ENCODE measurements at regions not wholly inside any gene's neighbourhood (a gene's known extent, or its start where the extent isn't known, plus 50 kb on each side); places are given as distances from the start of the nearest gene placed in this dataset.

GRCh38 chr4:170581969-170582368 is 492.2 kb upstream of the AADAT start:
- no peak for DNase-seq (ENCODE audit: low spot score)
- Mint-ChIP-seq H3K9me3 (no peaks in the 10 kb centered on the region), H3K4me1 (peaks cover 5% of the 10 kb centered on the region; the same call in 1 of the 3 replicates), H3K27me3 (ENCODE audit: insufficient read depth, low read depth, poor library complexity) (no peaks in the 10 kb centered on the region), H3K4me3 (no peak overlapping the region), H3K36me3 (ENCODE audit: low read depth) (no peaks in the 10 kb centered on the region; the same call in 2 of the 3 replicates), H3K27ac (peak overlapping the region; percentile 89)
- Histone ChIP-seq H2AFZ (peak overlapping the region; percentile 56; the same call in 1 of the 2 replicates), H3K9me2 (ENCODE audit: insufficient read depth) (no peaks in the 10 kb centered on the region), H3F3A (replicated peaks; ENCODE audit: low read depth) (no peaks in the 10 kb centered on the region), H3K27me3 (ENCODE audit: insufficient read depth) (no peaks in the 10 kb centered on the region), H3K4me2 (no peak overlapping the region), H3K79me2 (replicated peaks; ENCODE audit: insufficient read depth) (no peaks in the 10 kb centered on the region), H4K20me1 (replicated peaks; ENCODE audit: insufficient read depth) (no peaks in the 10 kb centered on the region), H3K27ac (ENCODE audit: low read depth) (no peak overlapping the region), H3K4me1 (ENCODE audit: insufficient read depth) (no peaks in the 10 kb centered on the region), H3K4me3 (no peak overlapping the region), H3K36me3 (ENCODE audit: insufficient read depth) (no peaks in the 10 kb centered on the region)
- TF ChIP-seq JUNB (IDR thresholded peaks at IDR 0.05; ENCODE audit: unreplicated experiment): no peak
- no peak for TF ChIP-seq EZH2phosphoT487 (IDR thresholded peaks at IDR 0.05; ENCODE audit: unreplicated experiment)
- no peak for TF ChIP-seq CREB1 (CRISPR knock-in tag; IDR thresholded peaks at IDR 0.05; ENCODE audit: low read depth)
- TF ChIP-seq EZH2 (IDR thresholded peaks at IDR 0.05; ENCODE audit: low read depth, unreplicated experiment): no peak
- TF ChIP-seq NANOG (IDR thresholded peaks at IDR 0.05; ENCODE audit: borderline replicate concordance): no peak
- no peak for TF ChIP-seq REST (IDR thresholded peaks at IDR 0.05; ENCODE audit: unreplicated experiment)
- TF ChIP-seq CTCF (conservative IDR thresholded peaks at IDR 0.05; ENCODE audit: low read depth in 2 of 2): no peak
- no peak for TF ChIP-seq ZNF331 (CRISPR knock-in tag; IDR thresholded peaks at IDR 0.05; ENCODE audit: low read depth)
- no peak for TF ChIP-seq ETS1 (IDR thresholded peaks at IDR 0.05)
- no peak for TF ChIP-seq ZNF462 (CRISPR knock-in tag; IDR thresholded peaks at IDR 0.05)
- no peak for TF ChIP-seq STAT1 (IDR thresholded peaks at IDR 0.05; ENCODE audit: unreplicated experiment)
- no peak for TF ChIP-seq ZNF114 (CRISPR knock-in tag; IDR thresholded peaks at IDR 0.05)
- TF ChIP-seq POLR2AphosphoS5 (IDR thresholded peaks at IDR 0.05; ENCODE audit: low read depth): no peak
- peak; percentile 41; the same call in 1 of the 3 replicates for ATAC-seq

Measured in GM23338 (cell line).